T-cell (primary cell): ENCODE measurements at regions not wholly inside any gene's neighbourhood (a gene's known extent, or its start where the extent isn't known, plus 50 kb on each side); places are given as distances from the start of the nearest gene placed in this dataset.

Experiments used
- ATAC-seq, 4 experiments: fragments of 200-7000 bp in 3 of 4; fragments of 150-1000 bp in 1 of 4; cut with Tn5 transposase; replicated peaks in 1 of 4; 1 replicate in 3 of 4; 2 replicates in 1 of 4; pipeline ENCODE4 v1.10.0; 2021; ENCODE audit warnings: moderate library complexity in 3 of 4, mild to moderate bottlenecking in 2 of 4, moderate number of reproducible peaks in 1 of 4
- CTCF ChIA-PET, 2 donors: fragments of 300-600 bp; sonication (Branson Sonifier 250); formaldehyde crosslinking; loops; one replicate each; lab custom pipeline; 2022; ENCODE audit warnings: antibody characterized with exemption in 2 of 2; lab: Charles Lee
- POLR2A ChIA-PET, 2 donors: fragments of 300-600 bp; sonication (Branson Sonifier 250); formaldehyde crosslinking; loops; one replicate each; lab custom pipeline; 2022; ENCODE audit warnings: antibody characterized with exemption in 2 of 2; lab: Charles Lee
- DNase-seq, 35 experiments: peaks; one replicate each; pipeline versions ENCODE4 v3.0.0 to v3.0.0-alpha.2; 2013 to 2023
- H3K27ac ChIP-seq: one replicate; pipeline ENCODE4 v1.5.1; 2013; ENCODE audit warnings: low read length
- H3K27me3 ChIP-seq, 2 experiments: replicated peaks in 1 of 2; 1 replicate in 1 of 2; 2 replicates in 1 of 2; pipeline versions ENCODE4 v1.6.1 to v1.7.0; 2013; ENCODE audit warnings: low read length in 1 of 2, mixed read lengths in 1 of 2; ENCODE audit not compliant: control insufficient read depth in 2 of 2, insufficient read depth in 2 of 2; ENCODE audit errors: extremely low read depth in 1 of 2
- H3K36me3 ChIP-seq, 2 donors: 1 replicate in 1 of 2; 2 replicates in 1 of 2; pipeline versions ENCODE4 v1.6.1 to v1.7.0; 2013; ENCODE audit warnings: low read length in 1 of 2; ENCODE audit not compliant: control insufficient read depth in 2 of 2, insufficient read depth in 1 of 2; ENCODE audit errors: extremely low read depth in 1 of 2
- H3K4me1 ChIP-seq, 2 experiments: 1 replicate in 1 of 2; 2 replicates in 1 of 2; pipeline versions ENCODE4 v1.6.1 to v1.7.0; 2013; ENCODE audit warnings: low read length in 2 of 2, mixed read lengths in 1 of 2; ENCODE audit not compliant: insufficient read depth in 2 of 2, control insufficient read depth in 1 of 2; ENCODE audit errors: extremely low read depth in 1 of 2
- H3K4me3 ChIP-seq, 2 donors: 1 replicate in 1 of 2; 2 replicates in 1 of 2; pipeline versions ENCODE4 v1.5.1 to v1.7.0; 2013; ENCODE audit warnings: mild to moderate bottlenecking in 2 of 2, low read length in 1 of 2, moderate library complexity in 1 of 2; ENCODE audit not compliant: control insufficient read depth in 1 of 2; ENCODE audit errors: extremely low read depth in 1 of 2
- H3K9me3 ChIP-seq: 2 replicates; pipeline ENCODE4 v1.7.0; 2013
- H3K27ac Mint-ChIP-seq, 2 donors: one replicate each; pipeline ENCODE4 v1.8.0; 2020 to 2021; ENCODE audit warnings: mild to moderate bottlenecking in 2 of 2, mixed read lengths in 2 of 2
- H3K27me3 Mint-ChIP-seq, 2 donors: one replicate each; pipeline ENCODE4 v1.8.0; 2021 to 2022; ENCODE audit warnings: mixed read lengths in 2 of 2
- H3K36me3 Mint-ChIP-seq: one replicate; pipeline ENCODE4 v1.8.0; 2021; ENCODE audit warnings: mixed read lengths
- H3K4me1 Mint-ChIP-seq, 3 donors: one replicate each; pipeline ENCODE4 v1.8.0; 2020 to 2022; ENCODE audit warnings: mixed read lengths in 3 of 3, mild to moderate bottlenecking in 1 of 3
- H3K4me3 Mint-ChIP-seq, 3 donors: one replicate each; pipeline ENCODE4 v1.8.0; 2020 to 2022; ENCODE audit warnings: mild to moderate bottlenecking in 3 of 3, mixed read lengths in 3 of 3, moderate library complexity in 3 of 3
- H3K9me3 Mint-ChIP-seq, 3 donors: one replicate each; pipeline ENCODE4 v1.8.0; 2020 to 2022; ENCODE audit warnings: mixed read lengths in 3 of 3
- WGBS: methylation state at CpG from one replicate; pipeline ENCODE4 v1.1.5; 2013; ENCODE audit warnings: missing lambda C conversion rate; ENCODE audit not compliant: insufficient coverage; 5-methylcytosine and 5-hydroxymethylcytosine counted together

- Mint-ChIP-seq H3K27me3 (no peaks in the 10 kb centered on the region), H3K4me1 (no peaks in the 10 kb centered on the region), H3K4me3 (no peak overlapping the region), H3K36me3 (no peaks in the 10 kb centered on the region), H3K9me3 (peaks cover 3 to 18% (median 17%) of the 10 kb centered on the region in 3 donors), H3K27ac (no peak overlapping the region)
- Histone ChIP-seq H3K9me3 (peaks cover 2% of the 10 kb centered on the region), H3K4me1 (no peaks in the 10 kb centered on the region), H3K27me3 (no peaks in the 10 kb centered on the region), H3K36me3 (no peaks in the 10 kb centered on the region), H3K4me3 (no peak overlapping the region), H3K27ac (no peak overlapping the region)
- 92% methylated on average over 43 of the region's 49 CpGs for WGBS
- no peak for DNase-seq
- POLR2A ChIA-PET = no interaction called here
- ATAC-seq = no peak
- CTCF ChIA-PET = no interaction called here
These were observed 624.3 kb downstream of the MCTP2 start for GRCh38 chr15:94855409-94856266.

DNA sequence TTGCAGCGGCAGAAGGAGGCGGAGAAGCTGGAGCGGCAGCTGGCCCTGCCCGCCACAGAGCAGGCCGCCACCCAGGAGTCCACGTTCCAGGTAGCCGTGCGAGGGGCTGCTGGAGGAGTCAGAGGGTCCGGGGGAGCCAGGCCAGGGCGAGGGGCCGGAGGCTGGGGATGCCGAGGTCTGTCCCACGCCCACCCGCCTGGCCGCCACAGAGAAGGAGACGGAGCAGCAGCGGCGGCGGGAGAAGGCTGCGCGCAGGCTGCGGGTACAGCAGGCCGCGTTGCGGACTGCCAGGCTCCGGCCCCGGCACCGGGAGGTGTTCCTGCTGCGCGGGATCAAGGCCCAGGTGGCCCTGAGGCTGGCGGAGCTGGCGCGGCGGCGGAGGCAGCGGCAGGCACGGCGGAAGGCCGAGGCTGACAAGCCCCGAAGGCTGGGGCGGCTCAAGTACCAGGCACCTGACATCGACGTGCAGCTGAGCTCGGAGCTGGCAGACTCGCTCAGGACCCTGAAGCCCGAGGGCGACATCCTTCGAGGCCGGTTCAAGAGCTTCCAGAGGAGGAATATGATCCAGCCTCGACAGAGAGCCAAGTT is 625.0 kb downstream of the MCTP2 start:
- no peak overlapping the region for H3K27ac Mint-ChIP-seq

GRCh38 chr15:94857466-94857865 is 626.1 kb downstream of the MCTP2 start:
- Histone ChIP-seq H3K4me1 (no peaks in the 10 kb centered on the region), H3K9me3 (peaks cover 2% of the 10 kb centered on the region), H3K27ac (no peak overlapping the region), H3K36me3 (no peaks in the 10 kb centered on the region), H3K4me3 (no peak overlapping the region), H3K27me3 (no peaks in the 10 kb centered on the region)
- H3K9me3 Mint-ChIP-seq = peaks cover 3 to 12% (median 8%) of the 10 kb centered on the region in 3 donors
- H3K27ac Mint-ChIP-seq = no peak overlapping the region
- POLR2A ChIA-PET = no interaction called here
- H3K27me3 Mint-ChIP-seq = no peaks in the 10 kb centered on the region
- H3K36me3 Mint-ChIP-seq = no peaks in the 10 kb centered on the region
- ATAC-seq (no peak), DNase-seq (no peak)
- H3K4me3 Mint-ChIP-seq = no peak overlapping the region
- no peaks in the 10 kb centered on the region for H3K4me1 Mint-ChIP-seq
- CTCF ChIA-PET = no interaction called here
- no CpG with 5 or more reads among the region's 4 CpGs for WGBS

More for the DNA sequence above, 625.0 kb downstream of the MCTP2 start:
- ChIA-PET POLR2A (no interaction called here), CTCF (no interaction called here)
- DNase-seq (no peak), ATAC-seq (no peak)
- H3K36me3 Mint-ChIP-seq = no peaks in the 10 kb centered on the region
- H3K4me3 Mint-ChIP-seq = no peak overlapping the region
- no peak overlapping the region for H3K4me3 ChIP-seq
- no peaks in the 10 kb centered on the region for H3K27me3 ChIP-seq
- peaks cover 2% of the 10 kb centered on the region for H3K9me3 ChIP-seq
- H3K27me3 Mint-ChIP-seq = no peaks in the 10 kb centered on the region
- peaks cover 3 to 18% (median 17%) of the 10 kb centered on the region in 3 donors for H3K9me3 Mint-ChIP-seq
- H3K27ac ChIP-seq = no peak overlapping the region
- H3K4me1 Mint-ChIP-seq = no peaks in the 10 kb centered on the region
- 90% methylated on average over 49 of the region's 50 CpGs for WGBS
- H3K4me1 ChIP-seq = no peaks in the 10 kb centered on the region
- no peaks in the 10 kb centered on the region for H3K36me3 ChIP-seq

DNA sequence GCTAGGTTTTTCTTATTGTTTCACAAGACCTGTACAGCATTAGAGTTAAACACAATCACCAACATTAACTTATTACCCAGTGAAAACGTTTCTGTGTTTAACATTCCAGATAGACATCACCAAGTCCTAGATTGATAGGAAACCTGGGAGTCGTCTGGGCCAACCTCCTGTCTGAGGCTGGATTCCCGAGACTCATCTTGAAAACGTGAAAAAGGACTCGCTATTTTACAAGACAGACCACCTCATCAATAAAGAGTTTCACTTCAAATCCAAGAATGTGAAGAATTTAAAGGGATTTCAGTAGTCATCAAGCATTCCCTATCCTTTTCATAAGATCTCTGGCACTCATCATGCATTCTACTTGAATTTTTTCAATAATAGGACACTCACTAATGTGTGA is 626.6 kb downstream of the MCTP2 start:
- no peak for DNase-seq
- Histone ChIP-seq H3K4me1 (no peaks in the 10 kb centered on the region), H3K36me3 (no peaks in the 10 kb centered on the region), H3K9me3 (peaks cover 2% of the 10 kb centered on the region), H3K4me3 (no peak overlapping the region), H3K27me3 (no peaks in the 10 kb centered on the region), H3K27ac (no peak overlapping the region)
- no peaks in the 10 kb centered on the region for H3K4me1 Mint-ChIP-seq
- CTCF ChIA-PET = no interaction called here
- POLR2A ChIA-PET = no interaction called here
- no CpG with 5 or more reads among the region's 5 CpGs for WGBS
- no peaks in the 10 kb centered on the region for H3K36me3 Mint-ChIP-seq
- H3K4me3 Mint-ChIP-seq = no peak overlapping the region
- no peak overlapping the region for H3K27ac Mint-ChIP-seq
- H3K9me3 Mint-ChIP-seq = peaks cover 2 to 16% (median 8%) of the 10 kb centered on the region in 3 donors
- ATAC-seq = no peak
- H3K27me3 Mint-ChIP-seq = no peaks in the 10 kb centered on the region

GRCh38 chr15:94858449-94858848 is 627.1 kb downstream of the MCTP2 start:
- H3K4me1 ChIP-seq = no peaks in the 10 kb centered on the region
- Mint-ChIP-seq H3K4me1 (no peaks in the 10 kb centered on the region), H3K36me3 (no peaks in the 10 kb centered on the region), H3K27me3 (no peaks in the 10 kb centered on the region), H3K9me3 (peaks cover 0 to 16% (median 5%) of the 10 kb centered on the region in 3 donors), H3K27ac (no peak overlapping the region), H3K4me3 (no peak overlapping the region)
- no CpG with 5 or more reads among the region's 2 CpGs for WGBS
- ATAC-seq (no peak), DNase-seq (no peak)
- CTCF ChIA-PET = no interaction called here
- no peak overlapping the region for H3K4me3 ChIP-seq
- no peak overlapping the region for H3K27ac ChIP-seq
- H3K27me3 ChIP-seq = no peaks in the 10 kb centered on the region
- peaks cover under 1% of the 10 kb centered on the region for H3K9me3 ChIP-seq
- H3K36me3 ChIP-seq = no peaks in the 10 kb centered on the region
- POLR2A ChIA-PET = no interaction called here

- Mint-ChIP-seq H3K27me3 (no peaks in the 10 kb centered on the region), H3K4me1 (no peaks in the 10 kb centered on the region), H3K27ac (no peak overlapping the region), H3K9me3 (peaks cover 0 to 16% (median under 1%) of the 10 kb centered on the region in 3 donors), H3K4me3 (no peak overlapping the region), H3K36me3 (no peaks in the 10 kb centered on the region)
- Histone ChIP-seq H3K36me3 (no peaks in the 10 kb centered on the region), H3K9me3 (no peaks in the 10 kb centered on the region), H3K4me1 (no peaks in the 10 kb centered on the region), H3K27me3 (no peaks in the 10 kb centered on the region), H3K4me3 (no peak overlapping the region), H3K27ac (no peak overlapping the region)
- POLR2A ChIA-PET = no interaction called here
- CTCF ChIA-PET = no interaction called here
- DNase-seq (no peak), ATAC-seq (no peak)
These were observed 627.6 kb downstream of the MCTP2 start for GRCh38 chr15:94858920-94859319.
